Smooth muscle cell (in vitro differentiated cells): ENCODE measurements at regions not wholly inside any gene's neighbourhood (a gene's known extent, or its start where the extent isn't known, plus 50 kb on each side); places are given as distances from the start of the nearest gene placed in this dataset.

ENCODE experiments used
- DNase-seq: peaks from one replicate; lab custom pipeline; 2025; ENCODE audit not compliant: unreplicated experiment; lab: John Stamatoyannopoulos, UW
- H2AFZ ChIP-seq: fragments of 200-600 bp; sonication (generic); 2 replicates; pipeline ENCODE4 v1.6.0; 2016; ENCODE audit warnings: antibody characterized with exemption, low read depth, mild to moderate bottlenecking
- H3F3A ChIP-seq: fragments of 200-600 bp; sonication (generic); 2 replicates; pipeline ENCODE4 v1.6.0; 2017; ENCODE audit warnings: antibody characterized with exemption, low read depth
- H3K27ac ChIP-seq: fragments of 200-600 bp; sonication (generic); 2 replicates; pipeline ENCODE4 v1.5.1; 2016; ENCODE audit warnings: low read depth, mild to moderate bottlenecking
- H3K27me3 ChIP-seq: fragments of 200-600 bp; sonication (generic); 2 replicates; pipeline ENCODE4 v1.6.1; 2016; ENCODE audit warnings: low read depth, mild to moderate bottlenecking
- H3K36me3 ChIP-seq: fragments of 200-600 bp; sonication (generic); 2 replicates; pipeline ENCODE4 v1.5.1; 2016; ENCODE audit warnings: low read depth
- H3K4me1 ChIP-seq: fragments of 200-600 bp; sonication (generic); 2 replicates; pipeline ENCODE4 v1.5.1; 2016; ENCODE audit warnings: low read depth
- H3K4me2 ChIP-seq: fragments of 200-600 bp; sonication (generic); 2 replicates; pipeline ENCODE4 v1.6.0; 2016; ENCODE audit warnings: mild to moderate bottlenecking
- H3K4me3 ChIP-seq: fragments of 200-600 bp; sonication (generic); 2 replicates; pipeline ENCODE4 v1.5.1; 2016; ENCODE audit warnings: mild to moderate bottlenecking
- H3K79me2 ChIP-seq: fragments of 200-600 bp; sonication (generic); 2 replicates; pipeline ENCODE4 v1.6.0; 2016; ENCODE audit warnings: low read depth, mild to moderate bottlenecking
- H3K9ac ChIP-seq: fragments of 200-600 bp; sonication (generic); 2 replicates; pipeline ENCODE4 v1.6.0; 2016; ENCODE audit warnings: low read depth
- H3K9me3 ChIP-seq: fragments of 200-600 bp; sonication (generic); replicated peaks from 2 replicates; pipeline ENCODE4 v1.5.1; 2016; ENCODE audit warnings: low read depth
- H4K20me1 ChIP-seq: fragments of 200-600 bp; sonication (generic); 2 replicates; pipeline ENCODE4 v1.6.0; 2016; ENCODE audit warnings: low read depth
- WGBS: methylation state at CpG from one replicate; pipeline ENCODE4 v1.1.7; 2016; ENCODE audit warnings: low lambda C conversion rate; 5-methylcytosine and 5-hydroxymethylcytosine counted together
- TF ChIP-seq, protein P1 (sequence below): fragments of 200-600 bp; sonication (generic); IDR thresholded peaks from 2 replicates; pipeline ENCODE4 v1.5.1; 2017; ENCODE audit warnings: borderline replicate concordance, mild to moderate bottlenecking, antibody characterized with exemption; ENCODE audit not compliant: insufficient read depth, poor library complexity, severe bottlenecking

- no peaks in the 10 kb centered on the region for H3F3A ChIP-seq
- WGBS: 88% methylated on average over 5 of the region's 5 CpGs
Measured at GRCh38 chr3:69642606-69643005, 96.7 kb upstream of the MITF start.

DNA sequence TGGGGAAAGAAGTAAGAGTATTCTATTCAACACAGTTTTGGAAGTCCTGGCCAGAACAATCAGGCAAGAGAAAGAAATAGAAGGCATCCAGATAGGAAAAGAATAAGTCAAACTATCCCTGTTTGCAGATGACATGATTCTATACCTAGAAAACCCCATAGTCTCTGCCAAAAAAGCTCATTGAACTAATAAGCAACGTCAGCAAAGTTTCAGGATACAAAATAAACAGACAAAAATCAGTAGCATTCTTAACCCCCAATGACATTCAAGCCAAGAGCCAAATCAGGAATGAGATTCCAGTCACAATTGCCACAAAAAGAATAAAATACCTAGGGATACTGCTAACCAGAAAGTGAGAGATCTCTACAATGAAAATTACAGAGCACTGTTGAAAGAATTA is 99.4 kb upstream of the MITF start:
- Histone ChIP-seq H3K27me3 (no peaks in the 10 kb centered on the region), H3F3A (no peaks in the 10 kb centered on the region), H3K9ac (no peak overlapping the region), H3K4me1 (no peaks in the 10 kb centered on the region), H3K4me3 (no peak overlapping the region), H2AFZ (no peak overlapping the region), H3K36me3 (no peaks in the 10 kb centered on the region), H3K27ac (no peak overlapping the region), H3K9me3 (no peaks in the 10 kb centered on the region), H4K20me1 (no peaks in the 10 kb centered on the region), H3K4me2 (no peak overlapping the region), H3K79me2 (no peaks in the 10 kb centered on the region)
- DNase-seq: no peak
- 66% methylated on average over 1 of the region's 1 CpG for WGBS
- TF ChIP-seq, protein P1, sequence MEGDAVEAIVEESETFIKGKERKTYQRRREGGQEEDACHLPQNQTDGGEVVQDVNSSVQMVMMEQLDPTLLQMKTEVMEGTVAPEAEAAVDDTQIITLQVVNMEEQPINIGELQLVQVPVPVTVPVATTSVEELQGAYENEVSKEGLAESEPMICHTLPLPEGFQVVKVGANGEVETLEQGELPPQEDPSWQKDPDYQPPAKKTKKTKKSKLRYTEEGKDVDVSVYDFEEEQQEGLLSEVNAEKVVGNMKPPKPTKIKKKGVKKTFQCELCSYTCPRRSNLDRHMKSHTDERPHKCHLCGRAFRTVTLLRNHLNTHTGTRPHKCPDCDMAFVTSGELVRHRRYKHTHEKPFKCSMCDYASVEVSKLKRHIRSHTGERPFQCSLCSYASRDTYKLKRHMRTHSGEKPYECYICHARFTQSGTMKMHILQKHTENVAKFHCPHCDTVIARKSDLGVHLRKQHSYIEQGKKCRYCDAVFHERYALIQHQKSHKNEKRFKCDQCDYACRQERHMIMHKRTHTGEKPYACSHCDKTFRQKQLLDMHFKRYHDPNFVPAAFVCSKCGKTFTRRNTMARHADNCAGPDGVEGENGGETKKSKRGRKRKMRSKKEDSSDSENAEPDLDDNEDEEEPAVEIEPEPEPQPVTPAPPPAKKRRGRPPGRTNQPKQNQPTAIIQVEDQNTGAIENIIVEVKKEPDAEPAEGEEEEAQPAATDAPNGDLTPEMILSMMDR: no peak

More at GRCh38 chr3:69642606-69643005, 96.7 kb upstream of the MITF start:
- no peaks in the 10 kb centered on the region for H3K79me2 ChIP-seq
- H3K4me1 ChIP-seq: no peaks in the 10 kb centered on the region
- H3K4me2 ChIP-seq: no peak overlapping the region
- no peak overlapping the region for H2AFZ ChIP-seq
- no peaks in the 10 kb centered on the region for H3K36me3 ChIP-seq
- H3K4me3 ChIP-seq: no peak overlapping the region
- no peak for DNase-seq
- no peaks in the 10 kb centered on the region for H3K9me3 ChIP-seq
- no peak overlapping the region for H3K27ac ChIP-seq
- no peaks in the 10 kb centered on the region for H3K27me3 ChIP-seq
- H4K20me1 ChIP-seq: no peaks in the 10 kb centered on the region
- no peak overlapping the region for H3K9ac ChIP-seq
- TF ChIP-seq, protein P1: no peak

DNA sequence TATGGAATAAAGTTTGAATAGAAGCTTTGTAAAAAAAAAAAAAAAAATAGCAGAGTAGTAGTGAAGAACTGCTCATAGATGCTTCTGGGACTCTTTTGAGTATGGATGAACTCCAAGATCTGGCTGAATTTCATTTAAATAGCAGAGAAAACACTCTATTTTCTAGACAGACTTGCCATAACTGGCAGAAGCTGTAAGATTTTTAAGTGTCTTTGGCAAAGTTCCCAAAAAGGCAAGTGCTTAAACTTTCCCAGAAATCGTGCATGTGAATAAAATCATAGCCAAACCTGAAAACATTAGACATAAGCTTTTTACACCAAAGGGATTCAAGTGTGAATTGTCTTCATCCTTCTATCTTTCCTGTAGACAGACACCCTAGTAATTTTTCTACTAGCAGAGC is 110.3 kb upstream of the MITF start:
- Histone ChIP-seq H3K27ac (no peak overlapping the region), H3K4me2 (no peak overlapping the region), H3K4me1 (no peaks in the 10 kb centered on the region), H3K9ac (no peak overlapping the region), H3F3A (no peaks in the 10 kb centered on the region), H3K4me3 (no peak overlapping the region), H3K9me3 (peaks cover 8% of the 10 kb centered on the region), H2AFZ (no peak overlapping the region), H3K79me2 (no peaks in the 10 kb centered on the region), H4K20me1 (no peaks in the 10 kb centered on the region), H3K27me3 (no peaks in the 10 kb centered on the region), H3K36me3 (no peaks in the 10 kb centered on the region)
- TF ChIP-seq, protein P1: no peak
- no peak for DNase-seq
- 71% methylated on average over 1 of the region's 1 CpG for WGBS

- no peaks in the 10 kb centered on the region for H3K9me3 ChIP-seq
- no peaks in the 10 kb centered on the region for H4K20me1 ChIP-seq
- TF ChIP-seq, protein P1: no peak
- peaks cover 25% of the 10 kb centered on the region for H3K4me1 ChIP-seq
- WGBS: 89% methylated on average over 5 of the region's 5 CpGs
- no peaks in the 10 kb centered on the region for H3K27me3 ChIP-seq
- no peak overlapping the region for H3K4me2 ChIP-seq
- H3K79me2 ChIP-seq: no peaks in the 10 kb centered on the region
- H3K36me3 ChIP-seq: no peaks in the 10 kb centered on the region
- H3F3A ChIP-seq: no peaks in the 10 kb centered on the region
- DNase-seq: no peak
- H3K9ac ChIP-seq: no peak overlapping the region
- no peak overlapping the region for H3K4me3 ChIP-seq
- H3K27ac ChIP-seq: no peak overlapping the region
- no peak overlapping the region for H2AFZ ChIP-seq
Measured at GRCh38 chr3:69613286-69613685, 126.0 kb upstream of the MITF start.
